Suprapubic skin (tissue), 4 donors: ENCODE measurements at regions not wholly inside any gene's neighbourhood (a gene's known extent, or its start where the extent isn't known, plus 50 kb on each side); places are given as distances from the start of the nearest gene placed in this dataset.

Experiments
- DNase-seq, 2 donors: peaks; one replicate each; pipeline ENCODE4 v3.0.0-alpha.2; 2019; ENCODE audit warnings: low spot score in 2 of 2
- H3K27ac ChIP-seq: fragments of 200-600 bp; sonication (generic); one replicate; pipeline ENCODE4 v1.5.1; 2019
- H3K27me3 ChIP-seq: fragments of 200-600 bp; sonication (generic); one replicate; pipeline ENCODE4 v1.5.1; 2019
- H3K36me3 ChIP-seq: fragments of 200-600 bp; sonication (generic); one replicate; pipeline ENCODE4 v1.5.1; 2019
- H3K4me1 ChIP-seq: fragments of 200-600 bp; sonication (generic); one replicate; pipeline ENCODE4 v1.5.1; 2019
- H3K4me3 ChIP-seq: fragments of 200-600 bp; sonication (generic); one replicate; pipeline ENCODE4 v1.5.1; 2019; ENCODE audit warnings: mild to moderate bottlenecking
- H3K9me3 ChIP-seq: fragments of 200-600 bp; sonication (generic); one replicate; pipeline ENCODE4 v1.5.1; 2019
- EP300 ChIP-seq: sonication (generic); formaldehyde crosslinking; IDR thresholded peaks from one replicate; pipeline ENCODE4 v1.6.1; 2017; ENCODE audit warnings: antibody characterized with exemption
- POLR2A ChIP-seq, 2 donors: fragments of 450-650 bp; IDR thresholded peaks; one replicate each; pipeline ENCODE4 v1.6.1; 2017; ENCODE audit warnings: antibody characterized with exemption in 2 of 2, mild to moderate bottlenecking in 2 of 2, moderate library complexity in 2 of 2
- POLR2AphosphoS5 ChIP-seq, 3 donors: sonication (generic); formaldehyde crosslinking; IDR thresholded peaks; one replicate each; pipeline ENCODE4 v1.6.1; 2017; ENCODE audit warnings: antibody characterized with exemption in 3 of 3
- WGBS: methylation state at CpG from one replicate; pipeline ENCODE4 v1.1.5; 2018; 5-methylcytosine and 5-hydroxymethylcytosine counted together
- TF ChIP-seq, protein P1 (sequence below), 2 donors: fragments of 200-600 bp in 1 of 2; fragments of 450-650 bp in 1 of 2; sonication (generic) in 1 of 2; IDR thresholded peaks; one replicate each; pipeline ENCODE4 v1.5.1; 2016 to 2019; ENCODE audit warnings: antibody characterized with exemption in 2 of 2, mild to moderate bottlenecking in 1 of 2, moderate library complexity in 1 of 2

DNA sequence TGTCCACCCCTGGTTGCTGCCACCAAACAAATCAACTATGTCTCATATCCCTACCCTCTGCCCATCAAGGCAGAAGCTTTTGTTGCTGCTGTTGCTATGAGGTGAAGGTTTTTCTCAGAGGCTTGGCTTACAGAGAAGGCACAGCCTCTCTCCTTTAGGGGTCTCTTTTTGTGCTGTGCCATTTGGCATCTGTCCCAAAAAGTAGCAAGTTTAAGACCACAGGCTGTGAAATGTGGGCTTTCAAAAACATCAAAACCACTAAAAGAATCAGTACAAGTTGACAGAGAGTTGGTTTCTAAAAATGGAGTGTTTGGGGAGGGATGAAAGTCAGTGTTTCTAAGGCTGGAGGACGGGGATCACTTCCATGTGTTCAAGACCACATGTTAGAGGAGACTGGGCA, 634.9 kb downstream of the BCOR start:
- no peaks in the 10 kb centered on the region for H3K27me3 ChIP-seq
- no peaks in the 10 kb centered on the region for H3K36me3 ChIP-seq
- TF ChIP-seq POLR2A (IDR thresholded peaks at IDR 0.05), result no peak
- no peak for TF ChIP-seq EP300
- TF ChIP-seq POLR2AphosphoS5 (IDR thresholded peaks at IDR 0.05), result no peak
- TF ChIP-seq, protein P1, sequence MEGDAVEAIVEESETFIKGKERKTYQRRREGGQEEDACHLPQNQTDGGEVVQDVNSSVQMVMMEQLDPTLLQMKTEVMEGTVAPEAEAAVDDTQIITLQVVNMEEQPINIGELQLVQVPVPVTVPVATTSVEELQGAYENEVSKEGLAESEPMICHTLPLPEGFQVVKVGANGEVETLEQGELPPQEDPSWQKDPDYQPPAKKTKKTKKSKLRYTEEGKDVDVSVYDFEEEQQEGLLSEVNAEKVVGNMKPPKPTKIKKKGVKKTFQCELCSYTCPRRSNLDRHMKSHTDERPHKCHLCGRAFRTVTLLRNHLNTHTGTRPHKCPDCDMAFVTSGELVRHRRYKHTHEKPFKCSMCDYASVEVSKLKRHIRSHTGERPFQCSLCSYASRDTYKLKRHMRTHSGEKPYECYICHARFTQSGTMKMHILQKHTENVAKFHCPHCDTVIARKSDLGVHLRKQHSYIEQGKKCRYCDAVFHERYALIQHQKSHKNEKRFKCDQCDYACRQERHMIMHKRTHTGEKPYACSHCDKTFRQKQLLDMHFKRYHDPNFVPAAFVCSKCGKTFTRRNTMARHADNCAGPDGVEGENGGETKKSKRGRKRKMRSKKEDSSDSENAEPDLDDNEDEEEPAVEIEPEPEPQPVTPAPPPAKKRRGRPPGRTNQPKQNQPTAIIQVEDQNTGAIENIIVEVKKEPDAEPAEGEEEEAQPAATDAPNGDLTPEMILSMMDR (IDR thresholded peaks at IDR 0.05), result no peak
- DNase-seq, result no peak
- WGBS, result 53% methylated on average over 1 of the region's 1 CpG
- H3K27ac ChIP-seq, result no peak overlapping the region
- H3K4me3 ChIP-seq, result no peak overlapping the region
- H3K9me3 ChIP-seq, result no peaks in the 10 kb centered on the region
- no peaks in the 10 kb centered on the region for H3K4me1 ChIP-seq

DNA sequence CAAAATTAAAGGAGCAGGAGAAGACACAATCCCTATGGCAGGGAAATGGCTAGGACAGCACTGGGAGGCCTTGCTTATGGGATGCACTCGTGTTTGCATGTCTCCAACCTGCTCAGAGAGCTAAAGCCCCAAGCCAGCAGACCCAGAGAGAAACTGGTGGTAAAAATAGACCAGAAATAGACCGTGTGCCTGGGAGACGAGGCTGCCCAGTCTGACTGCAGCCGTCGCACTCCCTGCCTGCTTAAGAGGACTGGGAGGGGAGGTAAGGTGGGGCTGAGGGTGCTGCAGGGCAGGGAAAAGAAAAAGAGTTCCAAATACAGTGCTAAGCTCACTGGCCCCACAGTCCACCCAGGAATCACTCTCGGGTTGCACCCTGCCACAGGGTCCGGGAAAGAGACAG, 633.5 kb downstream of the BCOR start:
- H3K27me3 ChIP-seq, result no peaks in the 10 kb centered on the region
- TF ChIP-seq EP300 (no peak), POLR2AphosphoS5 (IDR thresholded peaks at IDR 0.05) (no peak), POLR2A (IDR thresholded peaks at IDR 0.05) (no peak)
- TF ChIP-seq, protein P1 (IDR thresholded peaks at IDR 0.05), result no peak
- WGBS, result 69% methylated on average over 7 of the region's 7 CpGs
- H3K4me3 ChIP-seq, result no peak overlapping the region
- no peak overlapping the region for H3K27ac ChIP-seq
- H3K4me1 ChIP-seq, result no peaks in the 10 kb centered on the region
- H3K36me3 ChIP-seq, result no peaks in the 10 kb centered on the region
- no peaks in the 10 kb centered on the region for H3K9me3 ChIP-seq
- DNase-seq, result no peak

DNA sequence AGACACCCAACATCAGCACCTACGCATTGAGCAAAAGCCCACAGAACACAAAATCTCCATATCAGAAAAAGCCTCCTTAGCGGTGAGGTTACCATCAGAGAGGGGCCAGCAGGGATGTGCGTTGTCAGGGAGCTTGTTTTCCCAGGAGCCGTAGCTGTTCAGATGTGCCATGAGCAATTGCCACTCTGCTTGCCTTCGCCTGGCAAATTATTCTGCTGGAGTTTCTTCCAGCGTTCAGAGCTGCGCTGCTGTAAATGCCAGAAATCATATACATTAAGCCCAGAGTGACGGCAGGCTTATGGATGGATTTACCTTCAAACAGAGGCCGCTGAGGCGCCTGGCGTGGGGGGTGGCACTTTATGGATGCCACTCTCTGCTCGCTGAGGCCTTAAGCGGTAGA, 632.3 kb downstream of the BCOR start:
- 86% methylated on average over 11 of the region's 13 CpGs for WGBS
- Histone ChIP-seq H3K27me3 (no peaks in the 10 kb centered on the region), H3K27ac (no peak overlapping the region), H3K4me1 (no peaks in the 10 kb centered on the region), H3K36me3 (no peaks in the 10 kb centered on the region), H3K9me3 (no peaks in the 10 kb centered on the region), H3K4me3 (no peak overlapping the region)
- no peak for DNase-seq
- TF ChIP-seq, protein P1 (IDR thresholded peaks at IDR 0.05), result no peak
- TF ChIP-seq POLR2A (IDR thresholded peaks at IDR 0.05) (no peak), POLR2AphosphoS5 (IDR thresholded peaks at IDR 0.05) (no peak), EP300 (no peak)

DNA sequence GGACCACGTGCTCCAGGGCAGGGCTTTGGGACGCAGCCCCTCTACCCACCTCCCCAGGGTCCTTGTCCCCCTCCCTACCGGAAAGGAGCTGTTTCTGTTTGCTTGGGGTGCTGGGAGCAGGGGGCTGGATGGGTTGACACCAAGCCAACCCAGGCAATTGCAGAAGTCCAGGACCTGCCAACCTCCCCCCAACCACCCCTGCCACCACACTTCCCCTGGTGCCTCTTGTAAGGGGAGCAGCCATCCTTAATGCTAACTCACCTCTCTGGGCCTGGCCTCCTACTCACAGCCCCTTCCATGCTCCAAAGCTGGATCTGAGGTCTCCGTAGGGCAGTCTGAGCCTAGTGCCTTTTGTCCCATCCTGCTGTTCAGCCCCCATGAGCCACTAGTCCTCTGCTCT, 631.9 kb downstream of the BCOR start:
- Histone ChIP-seq H3K27ac (no peak overlapping the region), H3K4me3 (no peak overlapping the region), H3K36me3 (no peaks in the 10 kb centered on the region), H3K9me3 (no peaks in the 10 kb centered on the region), H3K27me3 (no peaks in the 10 kb centered on the region), H3K4me1 (no peaks in the 10 kb centered on the region)
- DNase-seq, result no peak
- TF ChIP-seq POLR2A (IDR thresholded peaks at IDR 0.05) (no peak), EP300 (no peak), POLR2AphosphoS5 (IDR thresholded peaks at IDR 0.05) (no peak)
- TF ChIP-seq, protein P1 (IDR thresholded peaks at IDR 0.05), result no peak
- WGBS, result 84% methylated on average over 4 of the region's 4 CpGs

DNA sequence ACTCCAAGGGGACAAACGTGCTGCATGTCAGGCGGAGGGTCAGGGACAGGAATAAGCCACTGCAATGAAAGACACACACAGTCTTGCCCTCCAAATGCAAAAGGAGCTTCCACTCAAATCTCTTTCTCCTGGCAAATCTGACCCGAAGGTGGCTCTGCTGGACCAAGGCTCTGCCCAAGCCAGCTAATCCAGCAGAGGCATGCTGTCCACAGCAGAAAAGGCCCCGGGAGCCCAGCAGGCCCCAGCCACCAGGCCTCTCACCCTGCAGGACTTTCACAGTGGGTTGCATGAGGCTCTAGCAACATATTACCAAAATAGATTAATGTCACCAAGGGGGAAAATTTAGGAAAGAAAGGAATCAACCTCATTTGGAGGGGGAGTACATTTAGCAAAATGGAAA, 628.6 kb downstream of the BCOR start:
- Histone ChIP-seq H3K4me3 (no peak overlapping the region), H3K36me3 (no peaks in the 10 kb centered on the region), H3K4me1 (peaks cover 2% of the 10 kb centered on the region), H3K27me3 (no peaks in the 10 kb centered on the region), H3K27ac (no peak overlapping the region), H3K9me3 (no peaks in the 10 kb centered on the region)
- no peak for DNase-seq
- TF ChIP-seq EP300, result no peak
- no peak for TF ChIP-seq POLR2AphosphoS5 (IDR thresholded peaks at IDR 0.05)
- TF ChIP-seq POLR2A (IDR thresholded peaks at IDR 0.05), result no peak
- TF ChIP-seq, protein P1 (IDR thresholded peaks at IDR 0.05), result no peak
- 77% methylated on average over 2 of the region's 4 CpGs for WGBS
